ENCODE measurements at regions not wholly inside any gene's neighbourhood (a gene's known extent, or its start where the extent isn't known, plus 50 kb on each side); places are given as distances from the start of the nearest gene placed in this dataset.

- TF ChIP-seq MYBL2 (IDR thresholded peaks at IDR 0.05; ENCODE audit: low read depth): no peak
- TF ChIP-seq MYBL2 (CRISPR knock-in tag; IDR thresholded peaks at IDR 0.05; ENCODE audit: borderline replicate concordance): no peak
- peak; percentile 92 for TF ChIP-seq KAT8 (IDR thresholded peaks at IDR 0.05; ENCODE audit: low read depth)
- no peak for TF ChIP-seq FOXP4 (CRISPR knock-in tag; IDR thresholded peaks at IDR 0.05; ENCODE audit: borderline replicate concordance)
Observed at GRCh38 chr21:18759751-18760161, 356.2 kb upstream of the TMPRSS15 start (continued).

GRCh38 chr21:18760247-18760646 is 356.7 kb upstream of the TMPRSS15 start:
- ATAC-seq (peak; percentile 68; the same call in 2 of the 3 replicates), FAIRE-seq (no peak)
- no peaks in the 10 kb centered on the region for H3K27me3 ChIP-seq (ENCODE audit: control insufficient read depth in 2 of 2, insufficient read depth in 2 of 2, low read length in 2 of 2)
- TF ChIP-seq, protein P1, sequence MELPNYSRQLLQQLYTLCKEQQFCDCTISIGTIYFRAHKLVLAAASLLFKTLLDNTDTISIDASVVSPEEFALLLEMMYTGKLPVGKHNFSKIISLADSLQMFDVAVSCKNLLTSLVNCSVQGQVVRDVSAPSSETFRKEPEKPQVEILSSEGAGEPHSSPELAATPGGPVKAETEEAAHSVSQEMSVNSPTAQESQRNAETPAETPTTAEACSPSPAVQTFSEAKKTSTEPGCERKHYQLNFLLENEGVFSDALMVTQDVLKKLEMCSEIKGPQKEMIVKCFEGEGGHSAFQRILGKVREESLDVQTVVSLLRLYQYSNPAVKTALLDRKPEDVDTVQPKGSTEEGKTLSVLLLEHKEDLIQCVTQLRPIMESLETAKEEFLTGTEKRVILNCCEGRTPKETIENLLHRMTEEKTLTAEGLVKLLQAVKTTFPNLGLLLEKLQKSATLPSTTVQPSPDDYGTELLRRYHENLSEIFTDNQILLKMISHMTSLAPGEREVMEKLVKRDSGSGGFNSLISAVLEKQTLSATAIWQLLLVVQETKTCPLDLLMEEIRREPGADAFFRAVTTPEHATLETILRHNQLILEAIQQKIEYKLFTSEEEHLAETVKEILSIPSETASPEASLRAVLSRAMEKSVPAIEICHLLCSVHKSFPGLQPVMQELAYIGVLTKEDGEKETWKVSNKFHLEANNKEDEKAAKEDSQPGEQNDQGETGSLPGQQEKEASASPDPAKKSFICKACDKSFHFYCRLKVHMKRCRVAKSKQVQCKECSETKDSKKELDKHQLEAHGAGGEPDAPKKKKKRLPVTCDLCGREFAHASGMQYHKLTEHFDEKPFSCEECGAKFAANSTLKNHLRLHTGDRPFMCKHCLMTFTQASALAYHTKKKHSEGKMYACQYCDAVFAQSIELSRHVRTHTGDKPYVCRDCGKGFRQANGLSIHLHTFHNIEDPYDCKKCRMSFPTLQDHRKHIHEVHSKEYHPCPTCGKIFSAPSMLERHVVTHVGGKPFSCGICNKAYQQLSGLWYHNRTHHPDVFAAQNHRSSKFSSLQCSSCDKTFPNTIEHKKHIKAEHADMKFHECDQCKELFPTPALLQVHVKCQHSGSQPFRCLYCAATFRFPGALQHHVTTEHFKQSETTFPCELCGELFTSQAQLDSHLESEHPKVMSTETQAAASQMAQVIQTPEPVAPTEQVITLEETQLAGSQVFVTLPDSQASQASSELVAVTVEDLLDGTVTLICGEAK (IDR thresholded peaks at IDR 0.05): no peak
- TF ChIP-seq, protein P1 (CRISPR knock-in tag; IDR thresholded peaks at IDR 0.05): no peak
- TF ChIP-seq MAFG (tag; conservative IDR thresholded peaks at IDR 0.05) (peak; percentile 86), C11orf30 (IDR thresholded peaks at IDR 0.05; ENCODE audit: low read depth) (peak; percentile 89), TBP (optimal IDR thresholded peaks at IDR 0.05; ENCODE audit: low read depth, low read length) (peak; percentile 26), ZNF316 (IDR thresholded peaks at IDR 0.05) (peak; percentile 94), L3MBTL2 (IDR thresholded peaks at IDR 0.05) (peak; percentile 46; the same call in 1 of the 2 replicates), POLR2A (conservative IDR thresholded peaks at IDR 0.05) (peak; percentile 71)

More at GRCh38 chr21:18760247-18760646, 356.7 kb upstream of the TMPRSS15 start:
- Histone ChIP-seq H3K9me1 (ENCODE audit: control insufficient read depth, insufficient read depth, low read length) (no peaks in the 10 kb centered on the region), H3K79me2 (ENCODE audit: control insufficient read depth, insufficient read depth, low read length) (peaks cover 12% of the 10 kb centered on the region), H3K9ac (ENCODE audit: insufficient read depth in 1 of 2, low read depth in 2 of 2, low read length in 2 of 2) (peak overlapping the region in 1 of 2 experiments; percentile 75; a peak in 3 of 4 replicates), H4K20me1 (replicated peaks; ENCODE audit: control insufficient read depth, insufficient read depth, low read length) (no peaks in the 10 kb centered on the region), H2AFZ (ENCODE audit: low read depth, low read length) (peak overlapping the region; percentile 82), H3K27ac (ENCODE audit: extremely low read depth, low read depth, low read length) (peak overlapping the region; percentile 87), H3K4me3 (peak overlapping the region; percentile 47), H3K9me3 (replicated peaks; ENCODE audit: control insufficient read depth, insufficient read depth, low read depth, low read length) (no peaks in the 10 kb centered on the region), H3K4me1 (replicated peaks in 1 of 2; ENCODE audit: control insufficient read depth in 2 of 2, insufficient read depth in 2 of 2, low read length in 2 of 2) (no peaks in the 10 kb centered on the region), H3K4me2 (ENCODE audit: insufficient read depth, low read length) (peak overlapping the region; percentile 69), H3K36me3 (ENCODE audit: control insufficient read depth, insufficient read depth, low read length) (no peaks in the 10 kb centered on the region)
- BruUV-seq (replicated peaks): no TSS peak
- ChIA-PET CTCF (ENCODE audit: low intra/inter-chr PET ratio) (no interaction called here), POLR2A (interaction anchor here (0.9 to 1.6 kb wide), 2 partner anchors 10 to 17 kb away, joined by 3 to 6 read pairs; no protein-coding TSS in a partner anchor)
- in situ Hi-C loops (cut with MboI) (no loop called here), intact Hi-C loops (cut with micrococcal nuclease) (no loop called here)
- 3% methylated on average over 5 of the region's 5 CpGs for WGBS (ENCODE audit: insufficient coverage, low coverage, missing lambda C conversion rate)
- peak in 2 of 4 experiments; percentile 4 to 59 for DNase-seq (ENCODE audit: extremely low read depth in 1 of 4, low spot score in 3 of 4)

All from K562 (cell line).